HEK293 (cell line): ENCODE measurements at regions not wholly inside any gene's neighbourhood (a gene's known extent, or its start where the extent isn't known, plus 50 kb on each side); places are given as distances from the start of the nearest gene placed in this dataset.

ENCODE experiments used
- CTCF ChIA-PET: fragments of 350-600 bp; formaldehyde crosslinking; extraction: SDS; loops from one replicate; lab custom pipeline; 2021; ENCODE audit warnings: antibody characterized with exemption; lab: Yijun Ruan, JAX
- POLR2A ChIA-PET: fragments of 300-600 bp; formaldehyde crosslinking; extraction: SDS; loops from one replicate; lab custom pipeline; 2020; ENCODE audit warnings: antibody characterized with exemption, inconsistent platforms; lab: Yijun Ruan, JAX
- H3K27ac ChIP-seq: fragments of 200-500 bp; sonication (Bioruptor generic); 2 replicates; pipeline ENCODE4 v1.5.1; 2014; ENCODE audit warnings: low read depth, low read length, control low read depth, inconsistent platforms; ENCODE audit errors: extremely low read depth
- H3K36me3 ChIP-seq, 2 experiments: fragments of 200-500 bp in 1 of 2; sonication (Bioruptor generic) in 1 of 2; 1 replicate in 1 of 2; 2 replicates in 1 of 2; pipeline ENCODE4 v1.5.1; 2014 to 2017; ENCODE audit warnings: inconsistent platforms in 2 of 2, low read length in 2 of 2; ENCODE audit not compliant: control insufficient read depth in 2 of 2, insufficient read depth in 1 of 2
- H3K4me1 ChIP-seq: fragments of 200-500 bp; sonication (Bioruptor generic); 2 replicates; pipeline ENCODE4 v1.5.1; 2014; ENCODE audit warnings: mild to moderate bottlenecking, low read length, inconsistent platforms; ENCODE audit not compliant: control insufficient read depth, insufficient read depth
- H3K4me3 ChIP-seq: 2 replicates; pipeline ENCODE4 v1.5.1; 2011; ENCODE audit warnings: low read depth, mild to moderate bottlenecking, control low read depth, low read length, moderate library complexity
- H3K9me3 ChIP-seq: fragments of 200-500 bp; sonication (Bioruptor generic); 2 replicates; pipeline ENCODE4 v1.5.1; 2014; ENCODE audit warnings: low read depth, low read length, inconsistent platforms; ENCODE audit not compliant: control insufficient read depth, insufficient read depth
- EGR2 ChIP-seq: fragments of 450-650 bp; formaldehyde crosslinking; IDR thresholded peaks from 2 replicates; pipeline ENCODE4 v1.5.1; 2016; ENCODE audit warnings: low read depth, missing biosample characterization, missing genetic modification characterization
- GLIS1 ChIP-seq: fragments of 450-650 bp; formaldehyde crosslinking; IDR thresholded peaks from 2 replicates; pipeline ENCODE4 v1.5.1; 2016; ENCODE audit warnings: missing biosample characterization, missing genetic modification characterization
- KLF7 ChIP-seq: fragments of 450-650 bp; formaldehyde crosslinking; IDR thresholded peaks from 2 replicates; pipeline ENCODE4 v1.5.1; 2016; ENCODE audit warnings: missing biosample characterization, missing genetic modification characterization, borderline replicate concordance
- SALL2 ChIP-seq: fragments of 450-650 bp; formaldehyde crosslinking; IDR thresholded peaks from 2 replicates; pipeline ENCODE4 v1.5.0; 2017; ENCODE audit warnings: missing biosample characterization, mild to moderate bottlenecking, missing genetic modification characterization, borderline replicate concordance
- ZFP3 ChIP-seq: fragments of 450-650 bp; formaldehyde crosslinking; IDR thresholded peaks from 2 replicates; pipeline ENCODE4 v1.5.1; 2016; ENCODE audit warnings: low read depth, missing biosample characterization, missing genetic modification characterization
- ZFP41 ChIP-seq: fragments of 450-650 bp; formaldehyde crosslinking; IDR thresholded peaks from 2 replicates; pipeline ENCODE4 v1.5.1; 2016; ENCODE audit warnings: missing biosample characterization, missing genetic modification characterization, borderline replicate concordance
- ZIC2 ChIP-seq: fragments of 450-650 bp; formaldehyde crosslinking; IDR thresholded peaks from 2 replicates; pipeline ENCODE4 v1.5.1; 2016; ENCODE audit warnings: missing biosample characterization, missing genetic modification characterization
- ZNF112 ChIP-seq: fragments of 450-650 bp; formaldehyde crosslinking; IDR thresholded peaks from 2 replicates; pipeline ENCODE4 v1.5.0; 2017; ENCODE audit warnings: missing biosample characterization, missing genetic modification characterization
- ZNF132 ChIP-seq: fragments of 450-650 bp; formaldehyde crosslinking; IDR thresholded peaks from 2 replicates; pipeline ENCODE4 v1.5.1; 2017; ENCODE audit warnings: missing biosample characterization, missing genetic modification characterization, borderline replicate concordance
- ZNF266 ChIP-seq: fragments of 450-650 bp; formaldehyde crosslinking; IDR thresholded peaks from 2 replicates; pipeline ENCODE4 v1.5.1; 2016; ENCODE audit warnings: missing biosample characterization, missing genetic modification characterization, low read depth
- ZNF274 ChIP-seq, 2 experiments: fragments of 200-500 bp in 1 of 2; fragments of 450-650 bp in 1 of 2; sonication (Bioruptor generic) in 1 of 2; formaldehyde crosslinking in 1 of 2; IDR thresholded peaks; 2 replicates each; pipeline versions ENCODE4 v1.5.1 to v1.6.1; 2014 to 2016; ENCODE audit warnings: borderline replicate concordance in 1 of 2, inconsistent platforms in 1 of 2, low read length in 1 of 2, missing biosample characterization in 1 of 2, missing genetic modification characterization in 1 of 2
- ZNF311 ChIP-seq: fragments of 450-650 bp; formaldehyde crosslinking; IDR thresholded peaks from 2 replicates; pipeline ENCODE4 v1.5.1; 2017; ENCODE audit warnings: missing biosample characterization, missing genetic modification characterization, borderline replicate concordance
- ZNF335 ChIP-seq: fragments of 450-650 bp; formaldehyde crosslinking; conservative IDR thresholded peaks from 2 replicates; pipeline ENCODE4 v1.5.1; 2016; ENCODE audit warnings: missing biosample characterization, missing genetic modification characterization
- ZNF37A ChIP-seq: fragments of 450-650 bp; IDR thresholded peaks from 2 replicates; pipeline ENCODE4 v1.5.1; 2018; ENCODE audit warnings: missing biosample characterization, missing genetic modification characterization
- ZNF394 ChIP-seq: fragments of 450-650 bp; formaldehyde crosslinking; IDR thresholded peaks from 2 replicates; pipeline ENCODE4 v1.5.1; 2016; ENCODE audit warnings: missing biosample characterization, missing genetic modification characterization, mild to moderate bottlenecking, moderate library complexity, borderline replicate concordance
- ZNF426 ChIP-seq: fragments of 450-650 bp; formaldehyde crosslinking; IDR thresholded peaks from 2 replicates; pipeline ENCODE4 v1.5.1; 2017; ENCODE audit warnings: missing biosample characterization, missing genetic modification characterization, mild to moderate bottlenecking, inconsistent platforms, moderate library complexity
- ZNF555 ChIP-seq: fragments of 450-650 bp; formaldehyde crosslinking; conservative IDR thresholded peaks from 2 replicates; pipeline ENCODE4 v1.5.1; 2017; ENCODE audit warnings: missing biosample characterization, mild to moderate bottlenecking, missing genetic modification characterization, inconsistent platforms
- ZNF560 ChIP-seq: fragments of 450-650 bp; formaldehyde crosslinking; IDR thresholded peaks from 2 replicates; pipeline ENCODE4 v1.5.1; 2017; ENCODE audit warnings: missing biosample characterization, missing genetic modification characterization, borderline replicate concordance
- ZNF585B ChIP-seq: fragments of 450-650 bp; formaldehyde crosslinking; IDR thresholded peaks from 2 replicates; pipeline ENCODE4 v1.5.1; 2016; ENCODE audit warnings: missing biosample characterization, missing genetic modification characterization
- ZNF629 ChIP-seq: fragments of 450-650 bp; formaldehyde crosslinking; IDR thresholded peaks from 2 replicates; pipeline ENCODE4 v1.5.1; 2017; ENCODE audit warnings: missing biosample characterization, missing genetic modification characterization
- ZNF843 ChIP-seq: fragments of 450-650 bp; formaldehyde crosslinking; IDR thresholded peaks from 2 replicates; pipeline ENCODE4 v1.5.1; 2016; ENCODE audit warnings: missing biosample characterization, missing genetic modification characterization
- TF ChIP-seq, protein P1 (sequence below): fragments of 450-650 bp; formaldehyde crosslinking; IDR thresholded peaks from 2 replicates; pipeline ENCODE4; 2016; ENCODE audit warnings: missing biosample characterization, missing genetic modification characterization
- TF ChIP-seq, protein P2 (sequence below): fragments of 450-650 bp; formaldehyde crosslinking; IDR thresholded peaks from 2 replicates; pipeline ENCODE4 v1.5.1; 2017; ENCODE audit warnings: missing biosample characterization, missing genetic modification characterization
- TF ChIP-seq, protein P3 (sequence below): fragments of 450-650 bp; formaldehyde crosslinking; IDR thresholded peaks from 2 replicates; pipeline ENCODE4 v1.5.1; 2016; ENCODE audit warnings: missing biosample characterization, missing genetic modification characterization

DNA sequence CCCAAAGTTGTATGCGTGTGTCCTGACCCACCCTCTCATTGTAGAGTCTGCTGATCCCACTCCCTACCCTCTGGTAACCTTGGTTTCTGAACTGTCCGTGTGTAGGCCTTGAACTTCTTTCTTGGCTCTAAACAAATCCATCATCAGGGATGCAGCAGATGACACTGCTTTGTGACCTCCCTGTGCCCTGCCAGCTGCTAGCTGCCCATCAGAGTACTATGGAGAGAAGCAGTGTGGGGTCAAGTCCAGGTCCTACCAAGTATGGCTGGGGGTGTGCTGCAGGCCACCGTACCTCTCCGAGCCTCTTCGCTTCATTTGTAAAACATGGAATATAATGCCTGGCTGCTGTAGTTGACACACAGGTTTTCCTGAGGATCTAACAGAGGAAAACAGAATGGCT, 183.5 kb upstream of the RBPJ start (continued):
- TF ChIP-seq, protein P1, sequence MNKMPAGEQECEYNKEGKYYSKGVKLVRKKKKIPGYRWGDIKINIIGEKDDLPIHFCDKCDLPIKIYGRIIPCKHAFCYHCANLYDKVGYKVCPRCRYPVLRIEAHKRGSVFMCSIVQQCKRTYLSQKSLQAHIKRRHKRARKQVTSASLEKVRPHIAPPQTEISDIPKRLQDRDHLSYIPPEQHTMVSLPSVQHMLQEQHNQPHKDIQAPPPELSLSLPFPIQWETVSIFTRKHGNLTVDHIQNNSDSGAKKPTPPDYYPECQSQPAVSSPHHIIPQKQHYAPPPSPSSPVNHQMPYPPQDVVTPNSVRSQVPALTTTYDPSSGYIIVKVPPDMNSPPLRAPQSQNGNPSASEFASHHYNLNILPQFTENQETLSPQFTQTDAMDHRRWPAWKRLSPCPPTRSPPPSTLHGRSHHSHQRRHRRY (tag by site-specific recombination) = no peak
- TF ChIP-seq ZNF335 = no peak
- TF ChIP-seq, protein P2, sequence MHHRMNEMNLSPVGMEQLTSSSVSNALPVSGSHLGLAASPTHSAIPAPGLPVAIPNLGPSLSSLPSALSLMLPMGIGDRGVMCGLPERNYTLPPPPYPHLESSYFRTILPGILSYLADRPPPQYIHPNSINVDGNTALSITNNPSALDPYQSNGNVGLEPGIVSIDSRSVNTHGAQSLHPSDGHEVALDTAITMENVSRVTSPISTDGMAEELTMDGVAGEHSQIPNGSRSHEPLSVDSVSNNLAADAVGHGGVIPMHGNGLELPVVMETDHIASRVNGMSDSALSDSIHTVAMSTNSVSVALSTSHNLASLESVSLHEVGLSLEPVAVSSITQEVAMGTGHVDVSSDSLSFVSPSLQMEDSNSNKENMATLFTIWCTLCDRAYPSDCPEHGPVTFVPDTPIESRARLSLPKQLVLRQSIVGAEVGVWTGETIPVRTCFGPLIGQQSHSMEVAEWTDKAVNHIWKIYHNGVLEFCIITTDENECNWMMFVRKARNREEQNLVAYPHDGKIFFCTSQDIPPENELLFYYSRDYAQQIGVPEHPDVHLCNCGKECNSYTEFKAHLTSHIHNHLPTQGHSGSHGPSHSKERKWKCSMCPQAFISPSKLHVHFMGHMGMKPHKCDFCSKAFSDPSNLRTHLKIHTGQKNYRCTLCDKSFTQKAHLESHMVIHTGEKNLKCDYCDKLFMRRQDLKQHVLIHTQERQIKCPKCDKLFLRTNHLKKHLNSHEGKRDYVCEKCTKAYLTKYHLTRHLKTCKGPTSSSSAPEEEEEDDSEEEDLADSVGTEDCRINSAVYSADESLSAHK (tag by site-specific recombination) = no peak
- TF ChIP-seq SALL2 (tag by site-specific recombination) = no peak
- no peak for TF ChIP-seq ZFP41
- TF ChIP-seq ZNF394 (tag by site-specific recombination) = no peak
- TF ChIP-seq, all 188 proteins: peak for 0

DNA sequence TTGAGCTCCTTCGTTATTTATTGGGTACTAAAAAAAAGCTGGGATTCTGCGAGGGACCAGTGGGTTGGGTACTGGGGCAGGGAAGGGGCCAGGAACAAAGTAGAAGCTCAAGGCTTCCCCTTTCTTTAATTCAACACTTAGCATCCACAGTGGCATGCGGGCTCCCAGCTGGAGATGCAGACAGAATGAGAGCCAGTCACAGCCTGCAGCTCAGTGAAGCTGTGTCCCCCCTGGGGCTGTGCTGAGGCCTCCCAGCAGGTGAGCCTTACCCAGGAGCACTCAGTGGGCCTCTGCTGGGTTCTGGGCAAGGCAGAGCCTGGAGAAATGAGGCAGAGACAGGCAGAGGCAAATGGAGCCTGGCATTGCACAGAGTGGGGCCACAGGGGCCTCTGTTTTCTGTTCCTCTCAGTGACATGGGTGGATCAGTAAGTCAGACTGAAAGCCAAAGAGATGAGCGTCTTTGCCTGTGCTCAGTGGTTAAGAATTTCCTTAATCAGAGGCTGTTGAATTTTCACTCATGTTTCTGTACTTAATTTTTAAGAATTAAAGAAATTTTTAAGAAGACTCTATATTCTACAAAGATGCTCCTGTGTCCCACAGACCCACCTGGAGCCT, 181.4 kb upstream of the RBPJ start:
- H3K9me3 ChIP-seq = no peaks in the 10 kb centered on the region
- TF ChIP-seq ZIC2 (tag by site-specific recombination) = peak; percentile 99
- TF ChIP-seq ZNF560 (tag by site-specific recombination) = no peak
- TF ChIP-seq EGR2 (tag by site-specific recombination) = no peak
- TF ChIP-seq ZNF311 (tag by site-specific recombination) = no peak
- peak; percentile 40 for TF ChIP-seq GLIS1
- TF ChIP-seq, all 188 proteins: peak for 2
- Histone ChIP-seq H3K36me3 (no peaks in the 10 kb centered on the region), H3K27ac (no peak overlapping the region), H3K4me1 (peaks cover 11% of the 10 kb centered on the region), H3K4me3 (no peak overlapping the region)
- CTCF ChIA-PET = interaction anchor here (0.7 to 1.0 kb wide), 2 partner anchors 22 to 53 kb away, joined by 3 read pairs; no protein-coding TSS in a partner anchor
- POLR2A ChIA-PET = no interaction called here

DNA sequence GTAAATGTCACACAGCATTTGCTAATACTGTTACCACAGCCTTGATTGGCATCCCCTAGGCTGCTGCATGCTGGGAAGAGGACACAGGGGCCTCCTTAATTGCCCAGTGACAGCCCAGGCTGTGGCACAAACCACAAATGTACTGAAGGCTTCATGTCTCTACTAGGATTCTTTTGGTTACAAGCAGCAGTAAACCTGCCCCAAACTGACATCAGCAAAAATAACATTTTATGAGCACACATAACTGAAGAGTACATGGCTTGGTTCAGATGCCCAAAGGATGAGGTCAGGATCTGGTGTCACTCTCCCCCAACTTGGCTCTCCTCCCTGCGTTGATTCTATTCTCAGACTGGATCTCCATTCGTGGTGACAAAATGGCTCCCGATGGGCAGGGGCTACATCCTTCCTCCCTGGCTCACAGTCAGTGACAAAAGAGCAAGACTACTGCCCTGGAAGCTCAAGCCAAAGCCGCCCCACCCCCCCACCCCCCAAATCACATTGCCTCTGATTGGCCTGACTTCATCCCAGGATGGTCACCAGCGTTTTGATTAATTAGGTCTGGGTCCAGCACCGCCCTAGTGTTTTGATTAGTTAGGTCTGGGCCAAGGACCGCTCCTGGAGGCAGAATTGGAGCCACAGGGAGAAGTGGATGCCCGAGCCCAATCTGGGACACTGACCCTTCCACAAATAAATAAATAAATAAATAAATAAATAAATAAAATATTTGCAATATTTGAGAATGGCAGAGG, 180.5 kb upstream of the RBPJ start:
- CTCF ChIA-PET = interaction anchor here (0.5 to 0.7 kb wide), 2 partner anchors 53 to 159 kb away, joined by 3 read pairs; no protein-coding TSS in a partner anchor
- H3K4me3 ChIP-seq = no peak overlapping the region
- POLR2A ChIA-PET = no interaction called here
- peaks cover 16% of the 10 kb centered on the region for H3K4me1 ChIP-seq
- no peak overlapping the region; the same call in 1 of the 2 replicates for H3K27ac ChIP-seq
- no peaks in the 10 kb centered on the region for H3K9me3 ChIP-seq
- no peaks in the 10 kb centered on the region for H3K36me3 ChIP-seq
- TF ChIP-seq ZNF274 (IDR thresholded peaks at IDR 0.05; ENCODE audit: low read length) = no peak
- TF ChIP-seq ZNF274 (tag by site-specific recombination; IDR thresholded peaks at IDR 0.05; ENCODE audit: borderline replicate concordance) = no peak
- peak; percentile 15; the same call in 1 of the 2 replicates for TF ChIP-seq ZNF555
- TF ChIP-seq ZNF629 (tag by site-specific recombination) = peak; percentile 55; the same call in 1 of the 2 replicates
- TF ChIP-seq ZNF426 = peak; percentile 44
- no peak for TF ChIP-seq ZNF843
- TF ChIP-seq ZNF394 (tag by site-specific recombination) = peak; percentile 67; the same call in 1 of the 2 replicates
- TF ChIP-seq, protein P3, sequence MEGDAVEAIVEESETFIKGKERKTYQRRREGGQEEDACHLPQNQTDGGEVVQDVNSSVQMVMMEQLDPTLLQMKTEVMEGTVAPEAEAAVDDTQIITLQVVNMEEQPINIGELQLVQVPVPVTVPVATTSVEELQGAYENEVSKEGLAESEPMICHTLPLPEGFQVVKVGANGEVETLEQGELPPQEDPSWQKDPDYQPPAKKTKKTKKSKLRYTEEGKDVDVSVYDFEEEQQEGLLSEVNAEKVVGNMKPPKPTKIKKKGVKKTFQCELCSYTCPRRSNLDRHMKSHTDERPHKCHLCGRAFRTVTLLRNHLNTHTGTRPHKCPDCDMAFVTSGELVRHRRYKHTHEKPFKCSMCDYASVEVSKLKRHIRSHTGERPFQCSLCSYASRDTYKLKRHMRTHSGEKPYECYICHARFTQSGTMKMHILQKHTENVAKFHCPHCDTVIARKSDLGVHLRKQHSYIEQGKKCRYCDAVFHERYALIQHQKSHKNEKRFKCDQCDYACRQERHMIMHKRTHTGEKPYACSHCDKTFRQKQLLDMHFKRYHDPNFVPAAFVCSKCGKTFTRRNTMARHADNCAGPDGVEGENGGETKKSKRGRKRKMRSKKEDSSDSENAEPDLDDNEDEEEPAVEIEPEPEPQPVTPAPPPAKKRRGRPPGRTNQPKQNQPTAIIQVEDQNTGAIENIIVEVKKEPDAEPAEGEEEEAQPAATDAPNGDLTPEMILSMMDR (tag by site-specific recombination) = no peak
- no peak for TF ChIP-seq ZFP41
- TF ChIP-seq ZNF335 = 0 out of 2 replicates have a peak, but pooled peaks have one; percentile 19
- no peak for TF ChIP-seq KLF7
- TF ChIP-seq ZNF585B (tag by site-specific recombination) = no peak
- no peak for TF ChIP-seq ZNF132 (tag by site-specific recombination)
- TF ChIP-seq ZIC2 (tag by site-specific recombination) = peak; percentile 50
- no peak for TF ChIP-seq ZNF112 (tag by site-specific recombination)
- no peak for TF ChIP-seq ZFP3 (tag by site-specific recombination)
- 0 out of 2 replicates have a peak, but pooled peaks have one; percentile 11 for TF ChIP-seq ZNF266 (tag by site-specific recombination)
- TF ChIP-seq ZNF37A (tag by site-specific recombination) = no peak
